Esophagus squamous epithelium (tissue), 5 donors: ENCODE measurements at regions not wholly inside any gene's neighbourhood (a gene's known extent, or its start where the extent isn't known, plus 50 kb on each side); places are given as distances from the start of the nearest gene placed in this dataset.

ENCODE experiments used
- DNase-seq: peaks from one replicate; lab custom pipeline; 2025; lab: John Stamatoyannopoulos, UW
- H3K27ac ChIP-seq, 4 donors: fragments of 200-600 bp; sonication (generic); one replicate each; pipeline ENCODE4 v1.5.1; 2016 to 2019; ENCODE audit warnings: mild to moderate bottlenecking in 1 of 4
- H3K27me3 ChIP-seq, 4 donors: fragments of 200-600 bp; sonication (generic); 1 replicate in 3 of 4; 2 replicates in 1 of 4; pipeline versions ENCODE4 v1.5.1 to v1.6.0; 2017 to 2021; ENCODE audit warnings: antibody characterized with exemption in 1 of 4
- H3K36me3 ChIP-seq, 3 donors: fragments of 200-600 bp; sonication (generic); one replicate each; pipeline ENCODE4 v1.5.1; 2016 to 2019
- H3K4me1 ChIP-seq, 3 donors: fragments of 200-600 bp; sonication (generic); one replicate each; pipeline ENCODE4 v1.5.1; 2017 to 2019
- H3K4me3 ChIP-seq, 4 donors: fragments of 200-600 bp; sonication (generic); 1 replicate in 3 of 4; 2 replicates in 1 of 4; pipeline ENCODE4 v1.5.1; 2016 to 2019; ENCODE audit warnings: mild to moderate bottlenecking in 2 of 4, moderate library complexity in 1 of 4
- H3K9me3 ChIP-seq, 3 donors: fragments of 200-600 bp; sonication (generic); one replicate each; pipeline ENCODE4 v1.5.1; 2016 to 2019
- CTCF ChIP-seq, 6 experiments: fragments of 450-650 bp in 4 of 6; fragments of 200-600 bp in 2 of 6; sonication (generic) in 2 of 6; IDR thresholded peaks; one replicate each; pipeline ENCODE4 v1.5.1; 2016 to 2019; ENCODE audit warnings: antibody characterized with exemption in 6 of 6, mild to moderate bottlenecking in 4 of 6, moderate library complexity in 4 of 6
- POLR2A ChIP-seq, 4 donors: fragments of 450-650 bp; IDR thresholded peaks; one replicate each; pipeline ENCODE4 v1.6.1; 2017; ENCODE audit warnings: antibody characterized with exemption in 4 of 4, mild to moderate bottlenecking in 4 of 4, moderate library complexity in 3 of 4
- WGBS, 2 donors: methylation state at CpG; one replicate each; pipeline ENCODE4 v1.1.5; 2018; 5-methylcytosine and 5-hydroxymethylcytosine counted together
- intact Hi-C: fragments of 100-400 bp; cut with DNase I; formaldehyde crosslinking; loops from one replicate; pipeline ENCODE4 v1.15.0; 2022
- donor health status: DM: yes; HTN: yes; CAD: no.

DNA sequence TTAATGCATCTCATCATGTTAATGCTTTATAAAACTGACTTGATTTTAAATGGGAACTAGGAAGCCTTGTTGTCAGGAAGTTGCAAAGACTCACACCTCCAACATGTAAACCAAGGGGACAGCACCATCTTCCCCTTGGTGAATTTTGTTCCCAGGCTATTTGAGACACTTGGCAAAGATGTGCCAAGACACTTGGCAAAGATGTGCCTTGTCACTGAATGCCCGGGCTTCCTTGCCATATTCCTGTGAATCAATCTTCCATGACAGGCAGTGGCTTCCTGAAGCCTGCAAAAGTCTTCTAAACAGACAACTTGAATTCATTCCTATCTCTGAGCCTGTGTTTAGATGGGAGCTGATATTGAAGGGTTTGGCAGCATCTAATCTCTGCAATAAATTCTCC, 465.4 kb upstream of the C16orf82 start:
- intact Hi-C loops = no loop called here
- H3K4me3 ChIP-seq = no peak overlapping the region
- DNase-seq = no peak
- TF ChIP-seq POLR2A (IDR thresholded peaks at IDR 0.05) (no peak), CTCF (IDR thresholded peaks at IDR 0.05) (no peak)
- 0 to 9% methylated on average over 1 of the region's 1 CpG for WGBS, 2 donors
- H3K27ac ChIP-seq = no peak overlapping the region
- H3K4me1 ChIP-seq = no peaks in the 10 kb centered on the region
- H3K9me3 ChIP-seq = no peaks in the 10 kb centered on the region
- H3K36me3 ChIP-seq = no peaks in the 10 kb centered on the region
- peaks cover 0 to 5% (median 0%) of the 10 kb centered on the region in 4 donors for H3K27me3 ChIP-seq

GRCh38 chr16:26605626-26606271, 461.0 kb upstream of the C16orf82 start:
- DNase-seq = no peak
- intact Hi-C loops = no loop called here
- Histone ChIP-seq H3K4me1 (no peaks in the 10 kb centered on the region), H3K27ac (no peak overlapping the region), H3K9me3 (no peaks in the 10 kb centered on the region), H3K36me3 (no peaks in the 10 kb centered on the region), H3K4me3 (no peak overlapping the region), H3K27me3 (peaks cover 0 to 10% (median 0%) of the 10 kb centered on the region in 4 donors)
- TF ChIP-seq CTCF (IDR thresholded peaks at IDR 0.05) = no peak
- no peak for TF ChIP-seq POLR2A (IDR thresholded peaks at IDR 0.05)
- 57 to 61% methylated on average over 11 to 13 of the region's 13 CpGs for WGBS, 2 donors

DNA sequence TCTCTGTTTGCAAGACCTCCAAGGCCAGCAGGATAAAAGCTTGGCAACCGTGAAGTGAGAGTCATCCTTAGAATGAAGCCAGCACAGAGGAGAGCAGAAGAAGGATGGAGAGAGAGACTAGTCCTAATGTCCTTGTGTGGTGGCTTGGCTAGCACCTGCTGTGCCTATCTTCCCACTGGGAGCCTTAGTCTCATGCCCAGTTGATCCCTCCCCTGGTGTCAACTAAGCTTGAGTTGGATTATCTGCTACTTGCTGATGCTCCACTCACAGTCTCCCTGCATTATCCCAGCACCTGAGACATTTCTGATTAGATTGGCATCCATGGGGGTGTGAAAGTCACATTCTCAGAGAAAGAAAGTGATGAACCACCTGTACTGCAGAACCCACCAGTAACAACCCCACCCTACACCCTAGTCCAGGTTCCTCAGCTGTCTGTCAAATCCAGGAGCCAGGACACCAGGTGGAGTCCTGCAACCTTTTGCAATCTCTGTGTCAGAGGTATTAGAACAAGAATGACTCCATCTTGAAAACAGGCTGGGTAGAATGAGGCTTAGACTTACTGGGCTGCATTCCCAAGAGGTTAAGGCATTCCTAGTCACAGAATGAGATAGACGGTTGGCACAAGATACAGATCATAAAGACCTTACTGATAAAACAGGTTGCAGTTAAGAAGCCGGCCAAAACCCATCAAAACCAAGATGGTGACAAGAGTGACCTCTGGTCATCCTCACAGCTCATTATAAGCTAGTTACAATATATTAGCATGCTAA, 460.2 kb upstream of the C16orf82 start:
- no peaks in the 10 kb centered on the region for H3K9me3 ChIP-seq
- TF ChIP-seq CTCF (IDR thresholded peaks at IDR 0.05) = no peak
- no peak for TF ChIP-seq POLR2A (IDR thresholded peaks at IDR 0.05)
- no peak overlapping the region for H3K4me3 ChIP-seq
- intact Hi-C loops = no loop called here
- H3K27ac ChIP-seq = no peak overlapping the region
- no peaks in the 10 kb centered on the region for H3K36me3 ChIP-seq
- H3K27me3 ChIP-seq = peaks cover 0 to 10% (median 0%) of the 10 kb centered on the region in 4 donors
- DNase-seq = no peak
- no peaks in the 10 kb centered on the region for H3K4me1 ChIP-seq
- WGBS, 2 donors = 83 to 93% methylated on average over 2 of the region's 3 CpGs

DNA sequence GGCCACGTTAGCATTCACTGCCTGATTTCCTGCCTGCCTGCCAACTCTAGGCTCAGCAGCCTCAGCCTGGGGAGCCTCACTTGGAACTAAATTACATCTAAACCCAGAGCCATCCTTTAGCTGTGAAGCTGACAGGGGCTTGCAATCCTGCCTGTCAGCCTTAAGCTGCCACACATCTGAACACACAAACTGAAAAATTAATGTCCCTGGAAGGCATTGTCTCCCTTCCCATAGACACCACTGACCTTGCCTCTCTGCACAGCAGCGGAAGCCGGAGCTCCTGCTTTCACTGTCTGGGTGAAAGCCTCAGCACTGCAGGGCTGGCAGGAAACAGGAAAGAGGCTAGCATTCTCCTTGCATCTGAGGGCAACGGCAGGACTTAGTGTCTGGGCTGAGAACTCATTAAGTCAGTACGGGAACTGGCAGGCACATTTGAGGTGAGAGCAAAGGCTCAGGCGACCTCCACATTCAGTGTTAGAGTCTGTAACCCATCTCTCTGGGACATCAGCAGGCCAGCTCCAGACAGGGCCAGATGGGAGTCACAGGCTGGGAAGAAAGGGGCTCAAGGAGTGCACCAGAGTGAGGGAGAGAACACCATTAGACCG, 452.4 kb upstream of the C16orf82 start:
- 35 to 36% methylated on average over 2 to 3 of the region's 7 CpGs for WGBS, 2 donors
- Histone ChIP-seq H3K4me3 (no peak overlapping the region), H3K4me1 (no peaks in the 10 kb centered on the region), H3K27me3 (no peaks in the 10 kb centered on the region), H3K9me3 (no peaks in the 10 kb centered on the region), H3K27ac (no peak overlapping the region), H3K36me3 (no peaks in the 10 kb centered on the region)
- DNase-seq = no peak
- intact Hi-C loops = no loop called here
- TF ChIP-seq POLR2A (IDR thresholded peaks at IDR 0.05) (no peak), CTCF (IDR thresholded peaks at IDR 0.05) (no peak)

DNA sequence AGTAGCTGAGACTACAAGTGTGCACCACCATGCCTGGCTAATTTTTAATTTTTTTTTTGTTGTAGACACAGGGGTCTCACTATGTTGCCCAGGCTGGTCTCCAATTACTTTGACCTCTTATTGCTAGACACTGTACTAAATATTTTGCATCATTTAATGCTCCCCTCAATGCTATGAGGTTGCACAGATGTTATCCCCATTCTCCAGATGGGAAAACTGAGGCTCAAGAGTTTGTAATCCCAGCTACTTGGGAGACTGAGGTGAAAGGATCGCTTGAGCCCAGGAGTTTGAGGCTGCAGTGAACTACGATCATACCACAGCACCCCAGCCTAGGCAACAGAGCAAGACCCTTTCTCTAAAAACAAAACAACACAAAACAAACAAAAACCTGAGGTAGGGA, 443.3 kb upstream of the C16orf82 start:
- no peaks in the 10 kb centered on the region for H3K27me3 ChIP-seq
- TF ChIP-seq POLR2A (IDR thresholded peaks at IDR 0.05) = no peak
- TF ChIP-seq CTCF (IDR thresholded peaks at IDR 0.05) = no peak
- no peak overlapping the region for H3K4me3 ChIP-seq
- H3K4me1 ChIP-seq = no peaks in the 10 kb centered on the region
- no peak for DNase-seq
- H3K9me3 ChIP-seq = no peaks in the 10 kb centered on the region
- no peaks in the 10 kb centered on the region for H3K36me3 ChIP-seq
- no peak overlapping the region for H3K27ac ChIP-seq
- intact Hi-C loops = no loop called here
- 73 to 79% methylated on average over 2 of the region's 2 CpGs for WGBS, 2 donors
